ENCODE measurements at regions not wholly inside any gene's neighbourhood (a gene's known extent, or its start where the extent isn't known, plus 50 kb on each side); places are given as distances from the start of the nearest gene placed in this dataset.

GRCh38 chr13:76473552-76474134 lies 412.6 kb downstream of the KCTD12 start:
- ATAC-seq (replicated peaks in 1 of 4): peak; percentile 57 to 92 (median 76)
- Mint-ChIP-seq H3K27me3 (peaks cover 4 to 10% of the 10 kb centered on the region in 2 donors), H3K4me1 (no peaks in the 10 kb centered on the region), H3K4me3 (no peak overlapping the region), H3K36me3 (no peaks in the 10 kb centered on the region), H3K9me3 (no peaks in the 10 kb centered on the region), H3K27ac (no peak overlapping the region)
- Histone ChIP-seq H3K4me3 (ENCODE audit: control insufficient read depth in 1 of 2, extremely low read depth in 1 of 2, low read length in 1 of 2) (no peak overlapping the region), H3K27me3 (replicated peaks in 1 of 2; ENCODE audit: control insufficient read depth in 2 of 2, extremely low read depth in 1 of 2, insufficient read depth in 2 of 2, low read length in 1 of 2) (no peaks in the 10 kb centered on the region), H3K4me1 (ENCODE audit: control insufficient read depth in 1 of 2, extremely low read depth in 1 of 2, insufficient read depth in 2 of 2, low read length in 2 of 2) (no peaks in the 10 kb centered on the region), H3K9me3 (no peaks in the 10 kb centered on the region), H3K27ac (ENCODE audit: low read length) (no peak overlapping the region), H3K36me3 (ENCODE audit: control insufficient read depth in 2 of 2, extremely low read depth in 1 of 2, insufficient read depth in 1 of 2, low read length in 1 of 2) (no peaks in the 10 kb centered on the region)
- ChIA-PET CTCF (interaction anchor here (0.6 to 2.4 kb wide), 13 partner anchors 16 to 969 kb away, joined by 3 to 13 read pairs (median 3); no protein-coding TSS in a partner anchor), POLR2A (no interaction called here)
- peak; percentile 16 to 83 (median 54) for DNase-seq

DNA sequence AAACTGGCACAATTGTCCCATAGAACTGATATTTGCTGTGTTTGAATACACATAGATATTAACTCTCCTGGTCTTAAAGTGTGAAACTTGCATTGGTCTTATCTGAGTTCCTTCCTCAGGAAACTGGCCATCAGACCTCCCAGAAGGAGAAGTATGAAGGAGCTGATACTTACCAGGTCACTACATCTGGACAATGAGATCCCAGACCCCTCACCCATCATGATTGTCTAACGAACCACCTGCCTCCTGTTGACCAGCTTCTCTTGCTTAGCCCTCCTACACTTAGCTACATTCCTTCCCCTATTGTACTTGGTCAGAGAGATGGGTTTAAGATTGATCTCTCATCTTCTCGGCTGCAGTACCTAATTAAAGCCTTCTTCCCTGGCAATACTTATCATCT lies 413.3 kb downstream of the KCTD12 start:
- H3K27ac ChIP-seq (ENCODE audit: low read length): no peak overlapping the region
- H3K27me3 Mint-ChIP-seq: peaks cover 4 to 10% of the 10 kb centered on the region in 2 donors
- H3K4me1 ChIP-seq (ENCODE audit: control insufficient read depth in 1 of 2, extremely low read depth in 1 of 2, insufficient read depth in 2 of 2, low read length in 2 of 2): no peaks in the 10 kb centered on the region
- ATAC-seq (replicated peaks in 1 of 4): no peak
- CTCF ChIA-PET: interaction anchor here (0.6 to 2.4 kb wide), 8 partner anchors 431 to 797 kb away, joined by 3 to 12 read pairs (median 4); no protein-coding TSS in a partner anchor
- no CpG with 5 or more reads among the region's 2 CpGs for WGBS (ENCODE audit: insufficient coverage)
- no peak overlapping the region for H3K4me3 Mint-ChIP-seq
- no peak for DNase-seq
- no peaks in the 10 kb centered on the region for H3K4me1 Mint-ChIP-seq
- H3K36me3 Mint-ChIP-seq: no peaks in the 10 kb centered on the region
- H3K9me3 ChIP-seq: no peaks in the 10 kb centered on the region
- H3K27me3 ChIP-seq (replicated peaks in 1 of 2; ENCODE audit: control insufficient read depth in 2 of 2, extremely low read depth in 1 of 2, insufficient read depth in 2 of 2, low read length in 1 of 2): no peaks in the 10 kb centered on the region
- POLR2A ChIA-PET: no interaction called here
- H3K27ac Mint-ChIP-seq: no peak overlapping the region
- no peak overlapping the region for H3K4me3 ChIP-seq (ENCODE audit: control insufficient read depth in 1 of 2, extremely low read depth in 1 of 2, low read length in 1 of 2)
- no peaks in the 10 kb centered on the region for H3K36me3 ChIP-seq (ENCODE audit: control insufficient read depth in 2 of 2, extremely low read depth in 1 of 2, insufficient read depth in 1 of 2, low read length in 1 of 2)
- H3K9me3 Mint-ChIP-seq: no peaks in the 10 kb centered on the region

DNA sequence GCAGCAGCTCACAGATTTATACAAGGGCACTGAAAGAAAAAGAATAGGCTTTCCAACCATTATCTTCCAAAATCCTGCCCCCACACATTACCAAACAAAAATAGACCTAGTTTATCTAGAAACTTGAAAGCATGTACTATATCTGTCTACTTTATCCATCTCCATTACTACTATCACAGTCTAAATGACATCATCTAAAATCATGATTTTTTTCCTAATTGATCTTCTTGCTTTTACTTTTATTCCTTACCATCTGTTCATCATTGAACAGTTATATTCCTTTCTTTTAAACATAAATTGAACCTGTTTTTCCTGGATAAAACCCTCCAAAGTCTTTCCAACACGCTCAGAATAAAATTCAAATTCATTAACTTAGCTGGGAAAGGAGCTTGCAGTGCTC lies 414.7 kb downstream of the KCTD12 start:
- ChIA-PET POLR2A (no interaction called here), CTCF (interaction anchor here (0.6 to 1.4 kb wide), 6 partner anchors 594 to 834 kb away, joined by 3 to 6 read pairs (median 4); no protein-coding TSS in a partner anchor)
- Histone ChIP-seq H3K4me1 (ENCODE audit: control insufficient read depth in 1 of 2, extremely low read depth in 1 of 2, insufficient read depth in 2 of 2, low read length in 2 of 2) (no peaks in the 10 kb centered on the region), H3K27me3 (replicated peaks in 1 of 2; ENCODE audit: control insufficient read depth in 2 of 2, extremely low read depth in 1 of 2, insufficient read depth in 2 of 2, low read length in 1 of 2) (no peaks in the 10 kb centered on the region), H3K36me3 (ENCODE audit: control insufficient read depth in 2 of 2, extremely low read depth in 1 of 2, insufficient read depth in 1 of 2, low read length in 1 of 2) (no peaks in the 10 kb centered on the region), H3K27ac (ENCODE audit: low read length) (no peak overlapping the region), H3K4me3 (ENCODE audit: control insufficient read depth in 1 of 2, extremely low read depth in 1 of 2, low read length in 1 of 2) (no peak overlapping the region), H3K9me3 (no peaks in the 10 kb centered on the region)
- Mint-ChIP-seq H3K9me3 (no peaks in the 10 kb centered on the region), H3K4me1 (no peaks in the 10 kb centered on the region), H3K27me3 (peaks cover 4 to 10% of the 10 kb centered on the region in 2 donors), H3K4me3 (no peak overlapping the region), H3K27ac (no peak overlapping the region), H3K36me3 (no peaks in the 10 kb centered on the region)
- ATAC-seq (replicated peaks in 1 of 4) (no peak), DNase-seq (no peak)
- WGBS (ENCODE audit: insufficient coverage): no CpG with 5 or more reads among the region's 1 CpG

DNA sequence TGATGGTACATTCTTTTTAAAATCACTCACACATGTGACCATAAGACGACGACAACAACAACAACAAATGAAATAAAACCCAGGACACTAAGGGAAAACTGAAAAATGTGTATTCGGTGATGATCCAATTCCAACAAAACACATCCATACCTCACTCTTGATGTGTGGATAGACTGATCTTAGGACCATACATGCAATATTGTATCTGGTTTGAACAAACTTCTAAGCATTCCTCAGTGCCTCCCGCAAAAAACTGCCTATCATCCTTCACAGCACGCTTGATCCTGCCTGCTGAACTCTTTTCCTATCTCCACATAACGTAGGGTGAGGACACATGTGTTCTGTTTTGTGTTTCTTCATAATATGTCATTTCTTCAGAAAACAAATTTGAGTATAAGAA lies 415.2 kb downstream of the KCTD12 start:
- no peak for DNase-seq
- H3K4me3 ChIP-seq (ENCODE audit: control insufficient read depth in 1 of 2, extremely low read depth in 1 of 2, low read length in 1 of 2): no peak overlapping the region
- H3K4me1 ChIP-seq (ENCODE audit: control insufficient read depth in 1 of 2, extremely low read depth in 1 of 2, insufficient read depth in 2 of 2, low read length in 2 of 2): no peaks in the 10 kb centered on the region
- no peak for ATAC-seq (replicated peaks in 1 of 4)
- Mint-ChIP-seq H3K4me3 (no peak overlapping the region), H3K4me1 (peaks cover 0 to 2% (median 0%) of the 10 kb centered on the region in 3 donors), H3K36me3 (no peaks in the 10 kb centered on the region), H3K9me3 (no peaks in the 10 kb centered on the region), H3K27me3 (peaks cover 4 to 10% of the 10 kb centered on the region in 2 donors), H3K27ac (no peak overlapping the region)
- no peak overlapping the region for H3K27ac ChIP-seq (ENCODE audit: low read length)
- no peaks in the 10 kb centered on the region for H3K36me3 ChIP-seq (ENCODE audit: control insufficient read depth in 2 of 2, extremely low read depth in 1 of 2, insufficient read depth in 1 of 2, low read length in 1 of 2)
- no peaks in the 10 kb centered on the region for H3K9me3 ChIP-seq
- ChIA-PET CTCF (interaction anchor here in 1 of 2 donors (0.8 kb wide), 1 partner anchor 833 kb away, joined by 6 read pairs; no protein-coding TSS in a partner anchor), POLR2A (no interaction called here)
- WGBS (ENCODE audit: insufficient coverage): no CpG with 5 or more reads among the region's 6 CpGs
- H3K27me3 ChIP-seq (replicated peaks in 1 of 2; ENCODE audit: control insufficient read depth in 2 of 2, extremely low read depth in 1 of 2, insufficient read depth in 2 of 2, low read length in 1 of 2): no peaks in the 10 kb centered on the region

GRCh38 chr13:76466043-76466442 lies 420.2 kb downstream of the KCTD12 start:
- Mint-ChIP-seq H3K27ac (no peak overlapping the region), H3K4me1 (peaks cover 0 to 2% (median 0%) of the 10 kb centered on the region in 3 donors), H3K36me3 (no peaks in the 10 kb centered on the region), H3K27me3 (no peaks in the 10 kb centered on the region), H3K9me3 (no peaks in the 10 kb centered on the region), H3K4me3 (no peak overlapping the region)
- Histone ChIP-seq H3K27me3 (replicated peaks in 1 of 2; ENCODE audit: control insufficient read depth in 2 of 2, extremely low read depth in 1 of 2, insufficient read depth in 2 of 2, low read length in 1 of 2) (no peaks in the 10 kb centered on the region), H3K4me1 (ENCODE audit: control insufficient read depth in 1 of 2, extremely low read depth in 1 of 2, insufficient read depth in 2 of 2, low read length in 2 of 2) (no peaks in the 10 kb centered on the region), H3K27ac (ENCODE audit: low read length) (no peak overlapping the region), H3K36me3 (ENCODE audit: control insufficient read depth in 2 of 2, extremely low read depth in 1 of 2, insufficient read depth in 1 of 2, low read length in 1 of 2) (no peaks in the 10 kb centered on the region), H3K9me3 (no peaks in the 10 kb centered on the region), H3K4me3 (ENCODE audit: control insufficient read depth in 1 of 2, extremely low read depth in 1 of 2, low read length in 1 of 2) (no peak overlapping the region)
- WGBS (ENCODE audit: insufficient coverage): no CpG with 5 or more reads among the region's 1 CpG
- CTCF ChIA-PET: no interaction called here
- POLR2A ChIA-PET: no interaction called here
- no peak for DNase-seq
- no peak for ATAC-seq (replicated peaks in 1 of 4)

GRCh38 chr13:76463314-76463713 lies 422.9 kb downstream of the KCTD12 start:
- no peaks in the 10 kb centered on the region for H3K27me3 Mint-ChIP-seq
- CTCF ChIA-PET: no interaction called here
- ATAC-seq (replicated peaks in 1 of 4): no peak

DNA sequence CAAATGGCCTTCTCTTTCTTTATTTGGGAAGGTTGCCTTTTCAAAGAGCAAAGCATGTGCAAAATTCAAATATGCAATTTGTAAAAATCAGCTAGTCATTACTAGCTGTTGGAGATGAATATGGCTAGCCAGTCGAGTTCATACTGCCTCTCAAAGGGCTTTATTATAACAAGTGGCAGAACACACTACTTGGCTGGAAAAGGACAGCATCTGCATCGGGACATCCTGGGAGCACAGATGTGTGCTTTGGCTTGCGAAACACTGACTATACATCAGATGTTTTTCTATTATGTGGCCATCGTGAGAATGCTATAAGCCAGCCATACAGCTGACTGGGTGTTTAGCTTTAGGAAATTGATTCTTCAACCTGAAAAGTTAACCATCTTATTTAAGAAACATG lies 424.2 kb downstream of the KCTD12 start:
- H3K36me3 ChIP-seq (ENCODE audit: control insufficient read depth in 2 of 2, extremely low read depth in 1 of 2, insufficient read depth in 1 of 2, low read length in 1 of 2): no peaks in the 10 kb centered on the region
- H3K9me3 Mint-ChIP-seq: no peaks in the 10 kb centered on the region
- no peak for ATAC-seq (replicated peaks in 1 of 4)
- no peaks in the 10 kb centered on the region for H3K27me3 ChIP-seq (replicated peaks in 1 of 2; ENCODE audit: control insufficient read depth in 2 of 2, extremely low read depth in 1 of 2, insufficient read depth in 2 of 2, low read length in 1 of 2)
- no peak overlapping the region for H3K27ac Mint-ChIP-seq
- ChIA-PET CTCF (no interaction called here), POLR2A (no interaction called here)
- no peaks in the 10 kb centered on the region for H3K27me3 Mint-ChIP-seq
- H3K4me1 ChIP-seq (ENCODE audit: control insufficient read depth in 1 of 2, extremely low read depth in 1 of 2, insufficient read depth in 2 of 2, low read length in 2 of 2): no peaks in the 10 kb centered on the region
- WGBS (ENCODE audit: insufficient coverage): 29% methylated on average over 1 of the region's 4 CpGs
- H3K4me3 Mint-ChIP-seq: no peak overlapping the region
- H3K9me3 ChIP-seq: no peaks in the 10 kb centered on the region
- no peak overlapping the region for H3K4me3 ChIP-seq (ENCODE audit: control insufficient read depth in 1 of 2, extremely low read depth in 1 of 2, low read length in 1 of 2)
- no peaks in the 10 kb centered on the region for H3K36me3 Mint-ChIP-seq
- H3K27ac ChIP-seq (ENCODE audit: low read length): no peak overlapping the region
- no peak for DNase-seq
- peaks cover 0 to 2% (median 0%) of the 10 kb centered on the region in 3 donors for H3K4me1 Mint-ChIP-seq

More at GRCh38 chr13:76463314-76463713, 422.9 kb downstream of the KCTD12 start:
- Histone ChIP-seq H3K27ac (ENCODE audit: low read length) (no peak overlapping the region), H3K36me3 (ENCODE audit: control insufficient read depth in 2 of 2, extremely low read depth in 1 of 2, insufficient read depth in 1 of 2, low read length in 1 of 2) (no peaks in the 10 kb centered on the region), H3K4me3 (ENCODE audit: control insufficient read depth in 1 of 2, extremely low read depth in 1 of 2, low read length in 1 of 2) (no peak overlapping the region), H3K27me3 (replicated peaks in 1 of 2; ENCODE audit: control insufficient read depth in 2 of 2, extremely low read depth in 1 of 2, insufficient read depth in 2 of 2, low read length in 1 of 2) (no peaks in the 10 kb centered on the region), H3K9me3 (no peaks in the 10 kb centered on the region), H3K4me1 (ENCODE audit: control insufficient read depth in 1 of 2, extremely low read depth in 1 of 2, insufficient read depth in 2 of 2, low read length in 2 of 2) (no peaks in the 10 kb centered on the region)
- H3K36me3 Mint-ChIP-seq: no peaks in the 10 kb centered on the region
- peaks cover 0 to 2% (median 0%) of the 10 kb centered on the region in 3 donors for H3K4me1 Mint-ChIP-seq
- no peak overlapping the region for H3K27ac Mint-ChIP-seq
- 100% methylated on average over 1 of the region's 2 CpGs for WGBS (ENCODE audit: insufficient coverage)
- POLR2A ChIA-PET: no interaction called here
- H3K9me3 Mint-ChIP-seq: no peaks in the 10 kb centered on the region
- DNase-seq: no peak
- no peak overlapping the region for H3K4me3 Mint-ChIP-seq
